ENCODE measurements at regions not wholly inside any gene's neighbourhood (a gene's known extent, or its start where the extent isn't known, plus 50 kb on each side); places are given as distances from the start of the nearest gene placed in this dataset.

GRCh38 chr21:38712664-38713063 is 93.1 kb upstream of the ETS2 start:
- in situ Hi-C loops (cut with MboI; ENCODE audit: low sequenced_read_pairs) = no loop called here
- Histone ChIP-seq H3K27me3 (ENCODE audit: low read depth) (no peaks in the 10 kb centered on the region), H3K36me3 (replicated peaks) (no peaks in the 10 kb centered on the region), H3K9me3 (no peaks in the 10 kb centered on the region), H3K4me3 (no peak overlapping the region), H3K4me1 (no peaks in the 10 kb centered on the region)
- DNase-seq (ENCODE audit: low spot score in 2 of 2) = no peak

GRCh38 chr21:38714039-38714817 is 91.5 kb upstream of the ETS2 start:
- Histone ChIP-seq H3K9me3 (no peaks in the 10 kb centered on the region), H3K27me3 (ENCODE audit: low read depth) (no peaks in the 10 kb centered on the region), H3K36me3 (replicated peaks) (no peaks in the 10 kb centered on the region), H3K4me3 (no peak overlapping the region), H3K4me1 (no peaks in the 10 kb centered on the region)
- in situ Hi-C loops (cut with MboI; ENCODE audit: low sequenced_read_pairs) = no loop called here
- DNase-seq (ENCODE audit: low spot score in 2 of 2) = no peak

- in situ Hi-C loops (cut with MboI; ENCODE audit: low sequenced_read_pairs) = no loop called here
- DNase-seq (ENCODE audit: low spot score in 2 of 2) = no peak
Measured at GRCh38 chr21:38714999-38715398, 90.7 kb upstream of the ETS2 start.

GRCh38 chr21:38716088-38716487 is 89.6 kb upstream of the ETS2 start:
- no peaks in the 10 kb centered on the region for H3K4me1 ChIP-seq
- no peak for DNase-seq (ENCODE audit: low spot score in 2 of 2)
- no peaks in the 10 kb centered on the region for H3K9me3 ChIP-seq
- no peaks in the 10 kb centered on the region for H3K27me3 ChIP-seq (ENCODE audit: low read depth)
- no peak overlapping the region for H3K4me3 ChIP-seq
- H3K36me3 ChIP-seq (replicated peaks) = no peaks in the 10 kb centered on the region
- in situ Hi-C loops (cut with MboI; ENCODE audit: low sequenced_read_pairs) = no loop called here

More at GRCh38 chr21:38714999-38715398, 90.7 kb upstream of the ETS2 start:
- Histone ChIP-seq H3K36me3 (replicated peaks) (no peaks in the 10 kb centered on the region), H3K4me1 (no peaks in the 10 kb centered on the region), H3K9me3 (no peaks in the 10 kb centered on the region), H3K4me3 (no peak overlapping the region), H3K27me3 (ENCODE audit: low read depth) (no peaks in the 10 kb centered on the region)

GRCh38 chr21:38716942-38717341 is 88.8 kb upstream of the ETS2 start:
- no peaks in the 10 kb centered on the region for H3K9me3 ChIP-seq
- no peaks in the 10 kb centered on the region for H3K4me1 ChIP-seq
- no peaks in the 10 kb centered on the region for H3K36me3 ChIP-seq (replicated peaks)
- no peak for DNase-seq (ENCODE audit: low spot score in 2 of 2)
- in situ Hi-C loops (cut with MboI; ENCODE audit: low sequenced_read_pairs) = no loop called here
- no peaks in the 10 kb centered on the region for H3K27me3 ChIP-seq (ENCODE audit: low read depth)
- no peak overlapping the region for H3K4me3 ChIP-seq

GRCh38 chr21:38718481-38718880 is 87.2 kb upstream of the ETS2 start:
- no peaks in the 10 kb centered on the region for H3K27me3 ChIP-seq (ENCODE audit: low read depth)
- no peaks in the 10 kb centered on the region for H3K36me3 ChIP-seq (replicated peaks)
- H3K4me1 ChIP-seq = no peaks in the 10 kb centered on the region
- no peaks in the 10 kb centered on the region for H3K9me3 ChIP-seq
- no peak for DNase-seq (ENCODE audit: low spot score in 2 of 2)
- in situ Hi-C loops (cut with MboI; ENCODE audit: low sequenced_read_pairs) = no loop called here
- H3K4me3 ChIP-seq = no peak overlapping the region

GRCh38 chr21:38720074-38720473 is 85.7 kb upstream of the ETS2 start:
- H3K4me3 ChIP-seq = no peak overlapping the region
- no peaks in the 10 kb centered on the region for H3K4me1 ChIP-seq
- no peaks in the 10 kb centered on the region for H3K27me3 ChIP-seq (ENCODE audit: low read depth)
- no peak for DNase-seq (ENCODE audit: low spot score in 2 of 2)
- no peaks in the 10 kb centered on the region for H3K9me3 ChIP-seq
- in situ Hi-C loops (cut with MboI; ENCODE audit: low sequenced_read_pairs) = no loop called here
- H3K36me3 ChIP-seq (replicated peaks) = no peaks in the 10 kb centered on the region

GRCh38 chr21:38721055-38721454 is 84.7 kb upstream of the ETS2 start:
- in situ Hi-C loops (cut with MboI; ENCODE audit: low sequenced_read_pairs) = no loop called here
- no peaks in the 10 kb centered on the region for H3K4me1 ChIP-seq
- no peaks in the 10 kb centered on the region for H3K27me3 ChIP-seq (ENCODE audit: low read depth)

GRCh38 chr21:38721958-38722357 is 83.8 kb upstream of the ETS2 start:
- no peaks in the 10 kb centered on the region for H3K36me3 ChIP-seq (replicated peaks)
- H3K27me3 ChIP-seq (ENCODE audit: low read depth) = no peaks in the 10 kb centered on the region
- in situ Hi-C loops (cut with MboI; ENCODE audit: low sequenced_read_pairs) = no loop called here
- DNase-seq (ENCODE audit: low spot score in 2 of 2) = no peak
- H3K9me3 ChIP-seq = peaks cover 4% of the 10 kb centered on the region; the same call in 1 of the 2 replicates
- no peaks in the 10 kb centered on the region for H3K4me1 ChIP-seq
- H3K4me3 ChIP-seq = no peak overlapping the region

More at GRCh38 chr21:38721055-38721454, 84.7 kb upstream of the ETS2 start:
- Histone ChIP-seq H3K36me3 (replicated peaks) (no peaks in the 10 kb centered on the region), H3K4me3 (no peak overlapping the region), H3K9me3 (peaks cover 4% of the 10 kb centered on the region; the same call in 1 of the 2 replicates)
- no peak for DNase-seq (ENCODE audit: low spot score in 2 of 2)

- Histone ChIP-seq H3K4me1 (no peaks in the 10 kb centered on the region), H3K4me3 (no peak overlapping the region), H3K27me3 (ENCODE audit: low read depth) (no peaks in the 10 kb centered on the region), H3K36me3 (replicated peaks) (no peaks in the 10 kb centered on the region), H3K9me3 (peaks cover 4% of the 10 kb centered on the region; the same call in 1 of the 2 replicates)
- no peak for DNase-seq (ENCODE audit: low spot score in 2 of 2)
- in situ Hi-C loops (cut with MboI; ENCODE audit: low sequenced_read_pairs) = no loop called here
Measured at GRCh38 chr21:38725196-38726157, 80.3 kb upstream of the ETS2 start.

GRCh38 chr21:38726482-38726881 is 79.2 kb upstream of the ETS2 start:
- H3K4me1 ChIP-seq = no peaks in the 10 kb centered on the region
- H3K4me3 ChIP-seq = no peak overlapping the region
- no peak for DNase-seq (ENCODE audit: low spot score in 2 of 2)
- in situ Hi-C loops (cut with MboI; ENCODE audit: low sequenced_read_pairs) = no loop called here
- no peaks in the 10 kb centered on the region for H3K27me3 ChIP-seq (ENCODE audit: low read depth)
- no peaks in the 10 kb centered on the region for H3K36me3 ChIP-seq (replicated peaks)
- peaks cover 4% of the 10 kb centered on the region; the same call in 1 of the 2 replicates for H3K9me3 ChIP-seq

- in situ Hi-C loops (cut with MboI; ENCODE audit: low sequenced_read_pairs) = no loop called here
Measured at GRCh38 chr21:38729291-38729690, 76.4 kb upstream of the ETS2 start.

GRCh38 chr21:38729754-38730379 is 75.9 kb upstream of the ETS2 start:
- Histone ChIP-seq H3K27me3 (ENCODE audit: low read depth) (no peaks in the 10 kb centered on the region), H3K4me1 (peaks cover 6% of the 10 kb centered on the region), H3K4me3 (no peak overlapping the region), H3K36me3 (replicated peaks) (no peaks in the 10 kb centered on the region), H3K9me3 (peaks cover 4% of the 10 kb centered on the region; the same call in 1 of the 2 replicates)
- in situ Hi-C loops (cut with MboI; ENCODE audit: low sequenced_read_pairs) = loop anchor here (10.0 kb wide), 1 partner anchor 415 kb away; no protein-coding TSS in a partner anchor
- DNase-seq (ENCODE audit: low spot score in 2 of 2) = no peak

More at GRCh38 chr21:38729291-38729690, 76.4 kb upstream of the ETS2 start:
- peaks cover 4% of the 10 kb centered on the region; the same call in 1 of the 2 replicates for H3K9me3 ChIP-seq
- peaks cover 2% of the 10 kb centered on the region; the same call in 1 of the 2 replicates for H3K4me1 ChIP-seq
- H3K27me3 ChIP-seq (ENCODE audit: low read depth) = no peaks in the 10 kb centered on the region
- no peak overlapping the region for H3K4me3 ChIP-seq
- no peak for DNase-seq (ENCODE audit: low spot score in 2 of 2)
- no peaks in the 10 kb centered on the region for H3K36me3 ChIP-seq (replicated peaks)
